ENCODE measurements at regions not wholly inside any gene's neighbourhood (a gene's known extent, or its start where the extent isn't known, plus 50 kb on each side); places are given as distances from the start of the nearest gene placed in this dataset.

DNA sequence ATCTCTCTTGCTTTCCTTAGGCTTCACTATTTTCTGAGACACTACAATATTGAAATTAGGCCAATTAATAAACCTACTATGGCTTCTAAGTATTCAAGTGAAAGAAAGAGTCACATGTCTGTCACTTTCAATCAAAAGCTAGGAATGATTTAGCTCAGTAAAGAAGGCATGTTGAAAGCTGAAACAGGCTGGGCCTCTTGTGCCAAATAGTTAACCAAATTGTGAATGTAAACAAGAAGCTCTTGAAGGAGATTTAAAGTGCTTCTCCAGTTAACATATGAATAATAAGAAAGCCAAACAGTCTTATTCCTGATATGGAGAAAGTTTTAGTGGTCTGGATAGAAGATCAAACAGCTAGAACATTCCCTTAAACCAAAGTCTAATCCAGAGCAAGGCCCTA, 236.3 kb downstream of the OTOR start:
- no peak for DNase-seq
- no peak overlapping the region for H3K4me3 ChIP-seq (ENCODE audit: low read depth, low read length)
- H3K27me3 ChIP-seq (replicated peaks), result no peaks in the 10 kb centered on the region
- in situ Hi-C loops (cut with HindIII; ENCODE audit: low pct_ligation_motif_present, low sequenced_read_pairs), result no loop called here
- no peak overlapping the region for H3K27ac ChIP-seq
- TF ChIP-seq, protein P1, sequence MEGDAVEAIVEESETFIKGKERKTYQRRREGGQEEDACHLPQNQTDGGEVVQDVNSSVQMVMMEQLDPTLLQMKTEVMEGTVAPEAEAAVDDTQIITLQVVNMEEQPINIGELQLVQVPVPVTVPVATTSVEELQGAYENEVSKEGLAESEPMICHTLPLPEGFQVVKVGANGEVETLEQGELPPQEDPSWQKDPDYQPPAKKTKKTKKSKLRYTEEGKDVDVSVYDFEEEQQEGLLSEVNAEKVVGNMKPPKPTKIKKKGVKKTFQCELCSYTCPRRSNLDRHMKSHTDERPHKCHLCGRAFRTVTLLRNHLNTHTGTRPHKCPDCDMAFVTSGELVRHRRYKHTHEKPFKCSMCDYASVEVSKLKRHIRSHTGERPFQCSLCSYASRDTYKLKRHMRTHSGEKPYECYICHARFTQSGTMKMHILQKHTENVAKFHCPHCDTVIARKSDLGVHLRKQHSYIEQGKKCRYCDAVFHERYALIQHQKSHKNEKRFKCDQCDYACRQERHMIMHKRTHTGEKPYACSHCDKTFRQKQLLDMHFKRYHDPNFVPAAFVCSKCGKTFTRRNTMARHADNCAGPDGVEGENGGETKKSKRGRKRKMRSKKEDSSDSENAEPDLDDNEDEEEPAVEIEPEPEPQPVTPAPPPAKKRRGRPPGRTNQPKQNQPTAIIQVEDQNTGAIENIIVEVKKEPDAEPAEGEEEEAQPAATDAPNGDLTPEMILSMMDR (IDR thresholded peaks at IDR 0.05; ENCODE audit: low read depth, low read length, missing control alignments), result no peak
- H3K36me3 ChIP-seq (replicated peaks), result no peaks in the 10 kb centered on the region

DNA sequence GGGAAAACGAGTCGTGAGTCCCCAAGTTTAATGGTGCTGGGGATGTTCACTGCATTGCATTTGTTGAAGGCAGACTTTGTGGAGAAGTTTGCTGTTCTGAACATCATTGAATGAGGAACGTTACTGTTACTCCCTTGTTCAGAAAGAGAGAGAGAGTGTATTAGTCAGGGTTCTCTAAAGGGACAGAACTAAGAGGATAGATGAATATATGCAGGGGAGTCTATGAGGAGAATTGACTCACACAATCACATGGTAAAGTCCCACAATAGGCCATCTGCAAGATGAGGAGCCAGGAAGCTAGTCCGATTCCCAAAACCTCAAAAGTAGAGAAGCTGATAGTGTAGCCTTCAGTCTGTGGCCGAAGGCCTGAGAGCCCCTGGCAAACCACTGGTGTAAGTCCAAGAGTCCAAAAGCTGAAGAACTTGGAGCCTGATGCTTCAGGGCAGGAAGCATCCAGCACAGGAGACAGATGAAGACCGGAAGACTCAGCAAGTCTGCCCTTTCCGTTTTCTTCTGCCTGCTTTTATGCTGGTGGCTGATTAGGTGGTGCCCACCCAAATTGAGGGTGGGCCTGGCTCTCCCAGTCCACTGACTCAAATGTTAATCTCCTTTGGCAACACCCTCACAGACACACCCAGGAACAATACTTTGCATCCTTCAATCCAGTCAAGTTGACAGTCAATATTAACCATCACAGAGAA, 223.5 kb upstream of the PCSK2 start:
- no peak for DNase-seq
- TF ChIP-seq, protein P1 (IDR thresholded peaks at IDR 0.05; ENCODE audit: low read depth, low read length, missing control alignments), result no peak
- Histone ChIP-seq H3K27me3 (replicated peaks) (no peaks in the 10 kb centered on the region), H3K27ac (no peak overlapping the region), H3K36me3 (replicated peaks) (no peaks in the 10 kb centered on the region), H3K4me3 (ENCODE audit: low read depth, low read length) (no peak overlapping the region)
- in situ Hi-C loops (cut with HindIII; ENCODE audit: low pct_ligation_motif_present, low sequenced_read_pairs), result no loop called here

DNA sequence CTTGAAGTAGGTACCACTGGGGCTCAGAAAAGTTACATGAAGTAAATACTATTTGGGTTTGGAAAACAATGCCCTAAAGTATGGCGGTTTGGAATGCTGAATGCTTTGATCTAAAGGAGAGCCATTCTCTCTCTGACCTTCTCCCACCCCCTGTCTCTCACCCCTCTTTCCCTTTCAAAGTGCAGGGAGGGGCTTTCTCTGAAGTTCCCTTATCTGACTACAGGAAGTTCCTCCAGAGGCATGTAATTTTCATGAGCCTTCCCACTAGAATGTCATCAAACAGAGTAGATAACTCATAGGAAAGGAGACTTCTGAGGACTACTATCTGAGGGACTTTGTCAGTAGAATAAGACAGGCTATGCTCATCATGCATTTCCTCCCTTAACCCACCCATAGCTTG, 216.7 kb upstream of the PCSK2 start:
- Histone ChIP-seq H3K4me3 (ENCODE audit: low read depth, low read length) (no peak overlapping the region), H3K27me3 (replicated peaks) (no peaks in the 10 kb centered on the region), H3K27ac (no peak overlapping the region), H3K36me3 (replicated peaks) (no peaks in the 10 kb centered on the region)
- in situ Hi-C loops (cut with HindIII; ENCODE audit: low pct_ligation_motif_present, low sequenced_read_pairs), result no loop called here
- TF ChIP-seq, protein P1 (IDR thresholded peaks at IDR 0.05; ENCODE audit: low read depth, low read length, missing control alignments), result no peak
- no peak for DNase-seq

DNA sequence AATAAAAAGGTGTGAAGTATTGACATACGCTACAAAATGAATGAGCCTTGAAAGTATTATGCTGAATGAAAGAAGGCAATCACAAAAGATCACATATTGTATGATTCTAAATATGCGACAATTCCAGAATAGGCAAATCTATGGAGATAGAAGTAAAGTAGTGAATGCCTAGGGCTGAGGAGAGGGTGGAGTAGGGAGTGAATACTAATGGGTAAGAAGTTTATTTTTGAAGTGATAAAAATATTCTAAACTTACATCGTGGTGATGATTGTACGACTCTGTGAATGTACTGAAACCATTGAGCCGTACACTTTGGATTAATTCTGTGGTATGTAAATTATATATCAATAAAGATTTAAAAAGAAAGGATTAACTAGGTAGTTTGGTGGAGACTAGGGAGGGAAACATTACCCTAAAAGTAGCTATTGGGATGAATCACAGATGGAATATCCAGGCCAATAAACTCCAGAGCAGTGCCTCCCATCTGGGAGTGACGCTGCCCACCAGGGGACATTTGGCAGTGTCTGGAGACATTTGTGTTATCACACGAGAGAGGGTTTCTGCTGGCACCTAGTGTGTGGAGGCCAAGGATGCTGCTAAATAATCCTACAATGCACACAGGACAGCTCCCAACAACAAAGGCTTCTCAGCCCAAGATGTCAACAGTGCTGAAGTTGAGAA, 214.2 kb upstream of the PCSK2 start:
- H3K27ac ChIP-seq, result no peak overlapping the region
- in situ Hi-C loops (cut with HindIII; ENCODE audit: low pct_ligation_motif_present, low sequenced_read_pairs), result no loop called here
- H3K4me3 ChIP-seq (ENCODE audit: low read depth, low read length), result no peak overlapping the region
- TF ChIP-seq, protein P1 (IDR thresholded peaks at IDR 0.05; ENCODE audit: low read depth, low read length, missing control alignments), result no peak
- DNase-seq, result no peak
- no peaks in the 10 kb centered on the region for H3K36me3 ChIP-seq (replicated peaks)
- H3K27me3 ChIP-seq (replicated peaks), result no peaks in the 10 kb centered on the region

DNA sequence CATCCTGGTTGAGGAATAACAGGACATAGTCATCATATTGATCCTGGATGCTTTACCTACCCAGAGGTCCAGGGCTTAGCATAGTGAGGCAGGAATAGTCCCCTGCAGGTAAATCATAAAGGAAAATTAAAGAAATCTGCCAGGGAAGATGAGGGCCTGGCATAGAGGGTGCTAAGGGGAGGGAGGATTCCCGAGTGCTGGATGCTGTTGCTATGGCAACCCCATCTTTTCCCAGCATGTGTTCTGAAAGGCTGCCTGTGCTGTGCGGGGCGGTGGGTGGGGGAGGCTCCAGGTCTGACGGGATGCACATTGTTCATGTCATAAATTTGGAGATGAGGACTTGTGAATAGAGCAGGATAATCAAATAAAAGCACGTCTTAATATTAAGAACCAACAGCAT, 212.6 kb upstream of the PCSK2 start:
- in situ Hi-C loops (cut with HindIII; ENCODE audit: low pct_ligation_motif_present, low sequenced_read_pairs), result no loop called here
- Histone ChIP-seq H3K4me3 (ENCODE audit: low read depth, low read length) (no peak overlapping the region), H3K27me3 (replicated peaks) (no peaks in the 10 kb centered on the region), H3K27ac (no peak overlapping the region), H3K36me3 (replicated peaks) (no peaks in the 10 kb centered on the region)
- TF ChIP-seq, protein P1 (IDR thresholded peaks at IDR 0.05; ENCODE audit: low read depth, low read length, missing control alignments), result no peak
- DNase-seq, result no peak

Data from brain microvascular endothelial cell (primary cell).